GM12874 (cell line): ENCODE measurements at regions not wholly inside any gene's neighbourhood (a gene's known extent, or its start where the extent isn't known, plus 50 kb on each side); places are given as distances from the start of the nearest gene placed in this dataset.

Experiments
- CTCF ChIP-seq: IDR thresholded peaks from 2 replicates; pipeline ENCODE4 v1.5.1; 2011; ENCODE audit warnings: low read depth, mild to moderate bottlenecking, control low read depth, low read length, moderate library complexity; ENCODE audit not compliant: insufficient read depth

- TF ChIP-seq CTCF: no peak
Observed at GRCh38 chr2:104531122-104531521, 322.8 kb upstream of the POU3F3 start.

- no peak for TF ChIP-seq CTCF
Observed at GRCh38 chr2:104537116-104537515, 316.8 kb upstream of the POU3F3 start.

- TF ChIP-seq CTCF: no peak
Observed at GRCh38 chr2:104538077-104538476, 315.8 kb upstream of the POU3F3 start.

- TF ChIP-seq CTCF: no peak
Observed at GRCh38 chr2:104539649-104540048, 314.3 kb upstream of the POU3F3 start.

GRCh38 chr2:104545055-104545454 lies 308.9 kb upstream of the POU3F3 start:
- TF ChIP-seq CTCF: no peak

- TF ChIP-seq CTCF: no peak
Observed at GRCh38 chr2:104546537-104546936, 307.4 kb upstream of the POU3F3 start.

GRCh38 chr2:104547221-104547620 lies 306.7 kb upstream of the POU3F3 start:
- TF ChIP-seq CTCF: no peak

GRCh38 chr2:104561251-104561650 lies 292.7 kb upstream of the POU3F3 start:
- no peak for TF ChIP-seq CTCF
